ENCODE measurements at regions not wholly inside any gene's neighbourhood (a gene's known extent, or its start where the extent isn't known, plus 50 kb on each side); places are given as distances from the start of the nearest gene placed in this dataset.

- DNase-seq (ENCODE audit: low read depth) = no peak
These were observed 264.0 kb upstream of the EPHA4 start for GRCh38 chr2:221836095-221836494.

- DNase-seq (ENCODE audit: low read depth) = no peak
These were observed 261.9 kb upstream of the EPHA4 start for GRCh38 chr2:221833966-221834365.

GRCh38 chr2:221831051-221831450 is 258.9 kb upstream of the EPHA4 start:
- no peak for DNase-seq (ENCODE audit: low read depth)

GRCh38 chr2:221822416-221822815 is 250.3 kb upstream of the EPHA4 start:
- DNase-seq (ENCODE audit: low read depth) = no peak

- no peak for DNase-seq (ENCODE audit: low read depth)
These were observed 246.7 kb upstream of the EPHA4 start for GRCh38 chr2:221818616-221819320.

- DNase-seq (ENCODE audit: low read depth) = no peak
These were observed 245.8 kb upstream of the EPHA4 start for GRCh38 chr2:221817878-221818277.

- DNase-seq (ENCODE audit: low read depth) = no peak
These were observed 244.9 kb upstream of the EPHA4 start for GRCh38 chr2:221817052-221817451.

- DNase-seq (ENCODE audit: low read depth) = no peak
These were observed 244.5 kb upstream of the EPHA4 start for GRCh38 chr2:221816566-221816965.

- no peak for DNase-seq (ENCODE audit: low read depth)
These were observed 238.5 kb upstream of the EPHA4 start for GRCh38 chr2:221810650-221811049.

GRCh38 chr2:221810245-221810644 is 238.1 kb upstream of the EPHA4 start:
- no peak for DNase-seq (ENCODE audit: low read depth)

- DNase-seq (ENCODE audit: low read depth) = no peak
These were observed 236.4 kb upstream of the EPHA4 start for GRCh38 chr2:221808488-221808887.

- no peak for DNase-seq (ENCODE audit: low read depth)
These were observed 235.6 kb upstream of the EPHA4 start for GRCh38 chr2:221807706-221808105.

GRCh38 chr2:221802089-221802488 is 230.0 kb upstream of the EPHA4 start:
- DNase-seq (ENCODE audit: low read depth) = no peak

- DNase-seq (ENCODE audit: low read depth) = no peak
These were observed 220.9 kb upstream of the EPHA4 start for GRCh38 chr2:221792971-221793521.

GRCh38 chr2:221791844-221792243 is 219.7 kb upstream of the EPHA4 start:
- DNase-seq (ENCODE audit: low read depth) = no peak

GRCh38 chr2:221787561-221787960 is 215.5 kb upstream of the EPHA4 start:
- DNase-seq (ENCODE audit: low read depth) = no peak

- no peak for DNase-seq (ENCODE audit: low read depth)
These were observed 214.3 kb upstream of the EPHA4 start for GRCh38 chr2:221786297-221786926.

- DNase-seq (ENCODE audit: low read depth) = no peak
These were observed 208.2 kb upstream of the EPHA4 start for GRCh38 chr2:221780281-221780688.

- no peak for DNase-seq (ENCODE audit: low read depth)
These were observed 207.5 kb upstream of the EPHA4 start for GRCh38 chr2:221779614-221780067.

GRCh38 chr2:221778025-221778424 is 205.9 kb upstream of the EPHA4 start:
- no peak for DNase-seq (ENCODE audit: low read depth)

- no peak for DNase-seq (ENCODE audit: low read depth)
These were observed 205.0 kb upstream of the EPHA4 start for GRCh38 chr2:221777119-221777518.

GRCh38 chr2:221775096-221775495 is 203.0 kb upstream of the EPHA4 start:
- no peak for DNase-seq (ENCODE audit: low read depth)

GRCh38 chr2:221774136-221774535 is 202.0 kb upstream of the EPHA4 start:
- DNase-seq (ENCODE audit: low read depth) = no peak

Measured in forelimb muscle (tissue), 1 donor.